Immature natural killer cell (primary cell): ENCODE measurements at regions not wholly inside any gene's neighbourhood (a gene's known extent, or its start where the extent isn't known, plus 50 kb on each side); places are given as distances from the start of the nearest gene placed in this dataset.
"Not testable (repeated sequence)": the region's sequence is repeated elsewhere in the genome, so short reads cannot be mapped to it uniquely, and the experiment has no call there.

Source experiments
- DNase-seq, 3 donors: peaks; one replicate each; pipeline ENCODE4 v3.0.0; 2022; ENCODE audit warnings: mixed read lengths in 1 of 3
- H3K27ac Mint-ChIP-seq, 6 donors: one replicate each; pipeline ENCODE4 v1.8.0; 2020; ENCODE audit warnings: mixed read lengths in 6 of 6, mild to moderate bottlenecking in 5 of 6, inconsistent platforms in 4 of 6, moderate library complexity in 3 of 6
- H3K27me3 Mint-ChIP-seq, 3 donors: one replicate each; pipeline ENCODE4 v1.8.0; 2020 to 2021; ENCODE audit warnings: low read depth in 3 of 3, mild to moderate bottlenecking in 3 of 3, mixed read lengths in 3 of 3, moderate library complexity in 3 of 3, inconsistent platforms in 1 of 3
- H3K36me3 Mint-ChIP-seq, 3 donors: one replicate each; pipeline ENCODE4 v1.8.0; 2020; ENCODE audit warnings: mixed read lengths in 3 of 3, inconsistent platforms in 2 of 3, mild to moderate bottlenecking in 2 of 3
- H3K4me1 Mint-ChIP-seq, 2 donors: one replicate each; pipeline ENCODE4 v1.8.0; 2020; ENCODE audit warnings: inconsistent platforms in 2 of 2, mild to moderate bottlenecking in 2 of 2, mixed read lengths in 2 of 2, moderate library complexity in 1 of 2
- H3K4me3 Mint-ChIP-seq, 5 donors: one replicate each; pipeline ENCODE4 v1.8.0; 2020; ENCODE audit warnings: mild to moderate bottlenecking in 5 of 5, mixed read lengths in 5 of 5, inconsistent platforms in 3 of 5, moderate library complexity in 3 of 5
- H3K9me3 Mint-ChIP-seq, 6 donors: one replicate each; pipeline ENCODE4 v1.8.0; 2020; ENCODE audit warnings: mild to moderate bottlenecking in 6 of 6, mixed read lengths in 6 of 6, inconsistent platforms in 4 of 6, moderate library complexity in 3 of 6

DNA sequence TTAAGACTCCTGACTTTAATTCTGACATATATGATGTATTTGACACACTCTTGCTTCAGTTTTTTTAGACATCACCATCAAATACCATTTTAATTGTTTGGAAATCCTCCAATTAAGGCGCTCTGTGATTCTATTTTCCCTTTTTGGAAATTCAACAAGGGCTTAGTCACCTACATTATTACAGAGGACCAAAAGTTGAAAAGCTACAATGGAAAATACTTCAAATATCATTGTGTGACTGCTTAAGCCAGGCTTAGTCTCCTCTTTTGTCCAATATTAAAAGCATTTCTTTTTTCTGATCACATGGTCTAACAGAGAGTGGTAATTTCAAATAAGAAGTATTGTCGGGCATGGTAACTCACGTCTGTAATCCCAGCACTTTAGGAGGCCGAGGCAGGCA lies 160.3 kb downstream of the CEMIP2 start:
- Mint-ChIP-seq H3K27me3 (no peaks in the 10 kb centered on the region), H3K36me3 (no peaks in the 10 kb centered on the region), H3K27ac (no peak overlapping the region), H3K4me3 (no peak overlapping the region), H3K9me3 (peaks cover 0 to 4% (median 1%) of the 10 kb centered on the region in 6 donors), H3K4me1 (peaks cover 0 to 5% of the 10 kb centered on the region in 2 donors)
- no peak for DNase-seq

DNA sequence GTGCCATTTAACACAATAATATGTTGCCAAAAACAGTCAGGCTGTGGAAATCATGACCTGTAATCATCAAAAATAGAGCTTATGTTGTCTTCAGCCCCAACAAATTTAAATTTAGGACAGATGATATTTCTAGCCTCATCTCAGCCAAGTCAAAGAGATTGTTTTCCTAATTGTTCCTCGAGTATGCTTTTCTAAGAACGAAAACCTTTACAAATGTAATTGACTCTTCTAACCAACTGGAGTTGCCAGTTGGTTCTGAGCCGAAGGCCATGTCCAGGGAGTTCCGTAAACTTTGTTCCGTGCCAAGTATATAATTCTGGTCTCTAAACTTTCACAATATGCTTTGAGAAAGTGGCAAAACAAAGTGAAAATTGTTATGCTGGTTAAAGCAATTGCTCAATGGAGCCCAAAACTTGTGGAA lies 160.8 kb downstream of the CEMIP2 start:
- DNase-seq = no peak
- Mint-ChIP-seq H3K36me3 (no peaks in the 10 kb centered on the region), H3K27ac (no peak overlapping the region), H3K4me1 (peaks cover 0 to 5% of the 10 kb centered on the region in 2 donors), H3K27me3 (no peaks in the 10 kb centered on the region), H3K4me3 (no peak overlapping the region), H3K9me3 (peaks cover 0 to 4% (median 1%) of the 10 kb centered on the region in 6 donors)

GRCh38 chr9:71604197-71605063 lies 163.9 kb downstream of the CEMIP2 start:
- Mint-ChIP-seq H3K36me3 (no peaks in the 10 kb centered on the region), H3K9me3 (no peaks in the 10 kb centered on the region), H3K4me3 (no peak overlapping the region), H3K27ac (no peak overlapping the region), H3K4me1 (peaks cover 0 to 5% of the 10 kb centered on the region in 2 donors), H3K27me3 (peaks cover 0 to 3% (median 0%) of the 10 kb centered on the region in 3 donors)
- DNase-seq = peak; percentile 72 to 78 (median 74)

DNA sequence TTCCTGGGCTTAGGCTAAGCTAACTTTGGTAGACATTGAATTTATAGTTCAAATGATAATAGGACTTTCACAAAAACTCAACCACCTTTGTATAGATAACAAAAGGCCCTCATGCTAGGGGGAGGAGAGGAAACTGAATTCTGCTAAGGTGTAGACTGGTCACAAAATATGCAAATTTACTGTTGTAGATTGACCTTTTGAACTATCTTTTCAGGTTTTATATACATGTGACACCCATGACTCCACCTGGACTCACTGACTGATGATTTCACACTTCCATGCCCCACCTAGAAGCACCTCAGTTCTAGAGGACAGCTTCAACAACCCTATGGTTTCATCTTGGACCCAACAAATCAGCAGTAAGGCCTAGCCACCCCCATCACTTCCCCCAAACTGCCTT lies 165.7 kb downstream of the CEMIP2 start:
- no peak for DNase-seq
- no peak overlapping the region for H3K4me3 Mint-ChIP-seq

GRCh38 chr9:71595762-71596161 lies 172.6 kb downstream of the CEMIP2 start:
- DNase-seq, H3K36me3 Mint-ChIP-seq, H3K27ac Mint-ChIP-seq, H3K4me1 Mint-ChIP-seq, H3K4me3 Mint-ChIP-seq, H3K9me3 Mint-ChIP-seq: not testable (repeated sequence)
- peaks cover 2 to 10% (median 2%) of the 10 kb centered on the region in 3 donors for H3K27me3 Mint-ChIP-seq

More for the DNA sequence above, 165.7 kb downstream of the CEMIP2 start:
- Mint-ChIP-seq H3K27me3 (peaks cover 1 to 6% (median 2%) of the 10 kb centered on the region in 3 donors), H3K36me3 (no peaks in the 10 kb centered on the region), H3K27ac (no peak overlapping the region), H3K9me3 (no peaks in the 10 kb centered on the region), H3K4me1 (peaks cover 0 to 5% of the 10 kb centered on the region in 2 donors)

- no peak for DNase-seq
- Mint-ChIP-seq H3K27me3 (peaks cover 2 to 10% (median 2%) of the 10 kb centered on the region in 3 donors), H3K27ac (no peak overlapping the region), H3K4me1 (no peaks in the 10 kb centered on the region), H3K4me3 (no peak overlapping the region), H3K36me3 (peaks cover 0 to 4% (median 0%) of the 10 kb centered on the region in 3 donors), H3K9me3 (peaks cover 0 to 2% (median 0%) of the 10 kb centered on the region in 6 donors)
These were observed 173.8 kb downstream of the CEMIP2 start for GRCh38 chr9:71594541-71594940.

- peaks cover 0 to 4% (median 0%) of the 10 kb centered on the region in 3 donors for H3K36me3 Mint-ChIP-seq
These were observed 175.9 kb downstream of the CEMIP2 start for GRCh38 chr9:71592400-71592799.

DNA sequence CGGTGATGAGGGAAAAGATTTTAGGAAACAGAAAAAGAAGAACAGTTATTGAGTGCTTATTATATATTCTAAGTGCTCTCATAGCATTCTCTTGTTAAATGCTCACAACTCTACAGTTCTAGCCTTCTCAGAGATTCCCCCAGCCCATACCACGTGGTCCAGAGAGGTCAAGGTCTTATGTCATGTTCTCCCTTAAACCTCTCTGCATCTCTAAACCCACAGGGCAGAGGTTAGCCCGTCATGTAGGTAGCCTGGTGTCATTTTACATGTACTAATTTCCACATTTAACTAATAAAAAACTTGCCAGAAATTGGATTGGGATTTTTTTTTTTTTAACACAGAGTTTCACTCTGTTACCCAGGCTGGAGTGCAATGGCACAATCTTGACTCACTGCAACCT lies 178.0 kb downstream of the CEMIP2 start:
- H3K27me3 Mint-ChIP-seq = peaks cover 0 to 3% (median 0%) of the 10 kb centered on the region in 3 donors
- no peaks in the 10 kb centered on the region for H3K36me3 Mint-ChIP-seq
- peaks cover 0 to 2% (median 0%) of the 10 kb centered on the region in 6 donors for H3K9me3 Mint-ChIP-seq
- H3K4me3 Mint-ChIP-seq = no peak overlapping the region
- H3K27ac Mint-ChIP-seq = no peak overlapping the region
- DNase-seq = no peak
- H3K4me1 Mint-ChIP-seq = no peaks in the 10 kb centered on the region

More at GRCh38 chr9:71592400-71592799, 175.9 kb downstream of the CEMIP2 start:
- no peak for DNase-seq
- H3K4me1 Mint-ChIP-seq = no peaks in the 10 kb centered on the region
- H3K27me3 Mint-ChIP-seq = peaks cover 0 to 8% (median 0%) of the 10 kb centered on the region in 3 donors
- no peak overlapping the region for H3K27ac Mint-ChIP-seq
- H3K4me3 Mint-ChIP-seq = no peak overlapping the region
- peaks cover 0 to 2% (median 0%) of the 10 kb centered on the region in 6 donors for H3K9me3 Mint-ChIP-seq

DNA sequence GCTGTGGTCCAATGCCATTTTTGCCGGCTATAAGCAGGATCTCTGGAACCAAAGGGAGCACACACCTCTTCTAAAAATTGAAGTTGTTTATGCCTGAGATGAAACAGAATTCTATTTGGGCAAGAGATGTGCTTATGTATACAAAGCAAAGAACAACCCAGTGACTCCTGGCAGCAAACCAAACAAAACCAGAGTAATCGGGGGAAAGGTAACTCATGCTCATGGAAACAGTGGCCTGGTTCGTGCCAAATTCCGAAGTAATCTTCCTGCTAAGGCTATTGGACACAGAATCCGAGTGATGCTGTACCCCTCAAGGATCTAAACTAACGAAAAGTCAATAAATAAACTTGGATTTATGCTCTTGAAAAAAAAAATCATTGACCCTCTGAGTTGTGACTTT lies 178.7 kb downstream of the CEMIP2 start:
- no peak overlapping the region for H3K27ac Mint-ChIP-seq
- peaks cover 0 to 3% (median 0%) of the 10 kb centered on the region in 3 donors for H3K27me3 Mint-ChIP-seq
- no peaks in the 10 kb centered on the region for H3K36me3 Mint-ChIP-seq
- DNase-seq = no peak
- H3K4me3 Mint-ChIP-seq = no peak overlapping the region
- H3K4me1 Mint-ChIP-seq = no peaks in the 10 kb centered on the region
- H3K9me3 Mint-ChIP-seq = peaks cover 0 to 2% (median 0%) of the 10 kb centered on the region in 6 donors

DNA sequence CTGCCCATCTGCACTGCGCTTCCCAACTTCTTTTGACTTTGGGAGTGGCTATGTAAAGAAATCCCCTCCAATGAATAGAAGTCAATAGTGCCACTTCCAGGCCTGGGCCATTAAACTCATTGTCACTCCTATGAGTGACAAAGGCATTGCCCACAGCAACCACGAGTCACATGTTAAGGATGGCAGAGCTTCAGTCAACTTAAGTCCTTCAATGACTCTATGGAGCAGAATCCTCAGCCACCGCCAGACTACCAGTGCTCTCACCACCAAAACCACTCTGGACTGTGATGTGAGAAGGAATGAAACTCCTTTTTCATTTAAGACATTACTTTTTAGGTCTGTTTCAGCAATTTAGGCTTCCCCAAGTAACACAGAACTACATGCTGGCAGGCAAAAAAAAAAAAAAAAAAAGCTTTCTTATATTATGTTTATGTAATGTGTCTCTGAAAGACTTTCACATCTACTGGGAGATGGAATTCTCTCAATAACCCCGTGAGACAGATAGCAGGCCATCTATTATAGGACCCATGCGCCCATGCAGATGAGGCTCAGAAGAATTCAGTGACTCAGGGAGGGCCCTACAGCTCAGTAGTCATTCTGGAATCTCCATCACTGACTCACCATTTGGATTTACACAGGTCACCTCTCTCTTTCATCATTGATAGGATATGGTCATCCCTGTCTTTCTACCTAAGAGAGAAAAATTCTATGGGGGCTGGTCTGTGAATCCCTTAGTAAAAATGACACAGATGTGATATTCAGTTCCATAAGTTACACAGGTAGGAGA lies 180.5 kb downstream of the CEMIP2 start:
- DNase-seq = no peak
- Mint-ChIP-seq H3K4me3 (no peak overlapping the region), H3K4me1 (no peaks in the 10 kb centered on the region), H3K36me3 (no peaks in the 10 kb centered on the region), H3K9me3 (no peaks in the 10 kb centered on the region), H3K27ac (no peak overlapping the region), H3K27me3 (peaks cover 0 to 3% (median 0%) of the 10 kb centered on the region in 3 donors)

DNA sequence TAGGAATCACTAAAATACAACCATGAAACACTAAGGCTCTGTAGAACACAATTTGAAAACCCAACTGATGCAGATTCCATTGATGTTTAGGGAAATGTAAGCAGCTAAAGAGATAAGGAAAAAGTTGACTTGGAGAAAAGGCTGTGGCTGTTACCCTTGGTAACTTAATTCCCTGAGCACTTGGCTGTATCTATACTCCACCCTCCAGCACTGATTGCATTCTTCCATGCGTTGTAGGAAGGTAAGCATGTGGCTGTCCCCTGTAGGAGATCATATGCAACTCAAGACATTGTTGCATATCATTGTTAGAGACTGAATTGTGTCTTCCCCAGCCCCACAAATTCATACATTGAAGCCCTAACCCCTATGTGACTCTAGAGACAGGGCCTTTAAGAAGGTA lies 184.5 kb downstream of the CEMIP2 start:
- Mint-ChIP-seq H3K27ac (no peak overlapping the region), H3K36me3 (no peaks in the 10 kb centered on the region), H3K27me3 (peaks cover 0 to 3% (median 3%) of the 10 kb centered on the region in 3 donors), H3K4me3 (no peak overlapping the region), H3K4me1 (no peaks in the 10 kb centered on the region), H3K9me3 (no peaks in the 10 kb centered on the region)
- DNase-seq = no peak

- Mint-ChIP-seq H3K27ac (no peak overlapping the region), H3K4me1 (no peaks in the 10 kb centered on the region), H3K4me3 (no peak overlapping the region), H3K27me3 (peaks cover 0 to 5% (median 5%) of the 10 kb centered on the region in 3 donors), H3K9me3 (no peaks in the 10 kb centered on the region), H3K36me3 (no peaks in the 10 kb centered on the region)
- DNase-seq = no peak
These were observed 186.0 kb downstream of the CEMIP2 start for GRCh38 chr9:71582347-71582746.

- H3K27me3 Mint-ChIP-seq = peaks cover 0 to 5% (median 3%) of the 10 kb centered on the region in 3 donors
- H3K4me3 Mint-ChIP-seq = no peak overlapping the region
These were observed 187.2 kb downstream of the CEMIP2 start for GRCh38 chr9:71581101-71581500.

DNA sequence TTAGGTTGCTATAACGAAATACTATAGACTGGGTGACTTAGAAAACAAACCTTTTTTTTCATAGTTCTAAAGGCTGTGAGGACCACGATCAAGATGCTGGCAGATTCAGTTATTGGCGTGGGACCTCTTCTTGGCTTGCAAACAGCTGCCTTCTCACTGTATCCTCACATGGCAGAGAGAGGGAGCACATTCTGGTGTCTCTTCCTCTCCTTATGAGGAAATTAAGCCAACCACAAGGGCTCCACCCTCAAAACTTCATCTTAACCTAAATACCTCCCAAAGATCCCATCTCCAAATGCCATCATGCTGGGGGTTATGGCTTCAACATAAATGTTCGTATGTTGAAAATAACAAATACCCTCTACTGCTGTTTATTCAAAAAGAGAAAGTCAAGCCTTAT lies 197.1 kb downstream of the CEMIP2 start:
- Mint-ChIP-seq H3K27ac (no peak overlapping the region), H3K36me3 (no peaks in the 10 kb centered on the region), H3K27me3 (peaks cover 3 to 5% (median 4%) of the 10 kb centered on the region in 3 donors), H3K4me3 (no peak overlapping the region), H3K9me3 (no peaks in the 10 kb centered on the region), H3K4me1 (no peaks in the 10 kb centered on the region)
- DNase-seq = no peak

More at GRCh38 chr9:71581101-71581500, 187.2 kb downstream of the CEMIP2 start:
- DNase-seq = no peak
- no peaks in the 10 kb centered on the region for H3K4me1 Mint-ChIP-seq
- H3K36me3 Mint-ChIP-seq = no peaks in the 10 kb centered on the region
- no peaks in the 10 kb centered on the region for H3K9me3 Mint-ChIP-seq
- H3K27ac Mint-ChIP-seq = no peak overlapping the region
